Astrocyte (in vitro differentiated cells and primary cell): ENCODE measurements at regions not wholly inside any gene's neighbourhood (a gene's known extent, or its start where the extent isn't known, plus 50 kb on each side); places are given as distances from the start of the nearest gene placed in this dataset.

Experiments used
- DNase-seq: peaks from one replicate; pipeline ENCODE4 v3.0.0-alpha.2; 2010; ENCODE audit warnings: low read depth
- FAIRE-seq: peaks from 2 replicates; lab custom pipeline; 2011; peaks lifted over from hg19 to GRCh38; lab: Jason Lieb, UNC
- H2AFZ ChIP-seq: 2 replicates; pipeline ENCODE4 v1.6.0; 2012; ENCODE audit warnings: low read depth, low read length, inconsistent platforms
- H3K27ac ChIP-seq: 2 replicates; pipeline ENCODE4 v1.5.1; 2011; ENCODE audit warnings: low read depth, low read length, inconsistent platforms
- H3K27me3 ChIP-seq: 2 replicates; pipeline ENCODE4 v1.6.0; 2011; ENCODE audit warnings: low read length, inconsistent platforms; ENCODE audit not compliant: insufficient read depth
- H3K36me3 ChIP-seq: 2 replicates; pipeline ENCODE4 v1.5.1; 2011; ENCODE audit warnings: low read length, inconsistent platforms; ENCODE audit not compliant: insufficient read depth
- H3K4me1 ChIP-seq: 2 replicates; pipeline ENCODE4 v1.5.1; 2011; ENCODE audit warnings: low read length, inconsistent platforms; ENCODE audit not compliant: insufficient read depth
- H3K4me2 ChIP-seq: 2 replicates; pipeline ENCODE4 v1.6.0; 2012; ENCODE audit warnings: low read length, inconsistent platforms
- H3K4me3 ChIP-seq: 2 replicates; pipeline ENCODE4 v1.5.1; 2011; ENCODE audit warnings: low read depth, mild to moderate bottlenecking, low read length, inconsistent platforms; ENCODE audit not compliant: insufficient read depth
- H3K79me2 ChIP-seq: 2 replicates; pipeline ENCODE4 v1.6.0; 2012; ENCODE audit warnings: mild to moderate bottlenecking, low read length, inconsistent platforms; ENCODE audit not compliant: insufficient read depth
- H3K9ac ChIP-seq: 2 replicates; pipeline ENCODE4 v1.6.0; 2012; ENCODE audit warnings: mild to moderate bottlenecking, low read length, inconsistent platforms
- H3K9me3 ChIP-seq: 2 replicates; pipeline ENCODE4 v1.5.1; 2012; ENCODE audit warnings: low read depth, mild to moderate bottlenecking, low read length, inconsistent platforms; ENCODE audit not compliant: insufficient read depth
- H4K20me1 ChIP-seq: 2 replicates; pipeline ENCODE4 v1.6.0; 2012; ENCODE audit warnings: low read length, inconsistent platforms; ENCODE audit not compliant: insufficient read depth
- H3K27ac Mint-ChIP-seq: one replicate; pipeline ENCODE4 v1.8.0; 2021; ENCODE audit warnings: mild to moderate bottlenecking, mixed read lengths; ENCODE audit not compliant: unreplicated experiment
- H3K27me3 Mint-ChIP-seq: one replicate; pipeline ENCODE4 v1.8.0; 2021; ENCODE audit warnings: low read depth, mixed read lengths; ENCODE audit not compliant: unreplicated experiment
- H3K36me3 Mint-ChIP-seq: one replicate; pipeline ENCODE4 v1.8.0; 2021; ENCODE audit warnings: low read depth, mixed read lengths; ENCODE audit not compliant: unreplicated experiment
- H3K4me1 Mint-ChIP-seq: one replicate; pipeline ENCODE4 v1.8.0; 2021; ENCODE audit warnings: low read depth, mixed read lengths; ENCODE audit not compliant: unreplicated experiment
- H3K4me3 Mint-ChIP-seq: one replicate; pipeline ENCODE4 v1.8.0; 2021; ENCODE audit warnings: mild to moderate bottlenecking, moderate library complexity, mixed read lengths; ENCODE audit not compliant: unreplicated experiment
- H3K9me3 Mint-ChIP-seq: one replicate; pipeline ENCODE4 v1.8.0; 2021; ENCODE audit warnings: mild to moderate bottlenecking, mixed read lengths; ENCODE audit not compliant: unreplicated experiment
- EZH2 ChIP-seq: IDR thresholded peaks from 2 replicates; pipeline ENCODE4 v1.6.1; 2012; ENCODE audit warnings: mild to moderate bottlenecking, low read length, inconsistent platforms; ENCODE audit not compliant: insufficient read depth
- TF ChIP-seq, protein P1 (sequence below): IDR thresholded peaks from 2 replicates; pipeline ENCODE4 v1.5.1; 2011; ENCODE audit warnings: low read depth, mild to moderate bottlenecking, inconsistent platforms, low read length, moderate library complexity; ENCODE audit not compliant: insufficient read depth

DNA sequence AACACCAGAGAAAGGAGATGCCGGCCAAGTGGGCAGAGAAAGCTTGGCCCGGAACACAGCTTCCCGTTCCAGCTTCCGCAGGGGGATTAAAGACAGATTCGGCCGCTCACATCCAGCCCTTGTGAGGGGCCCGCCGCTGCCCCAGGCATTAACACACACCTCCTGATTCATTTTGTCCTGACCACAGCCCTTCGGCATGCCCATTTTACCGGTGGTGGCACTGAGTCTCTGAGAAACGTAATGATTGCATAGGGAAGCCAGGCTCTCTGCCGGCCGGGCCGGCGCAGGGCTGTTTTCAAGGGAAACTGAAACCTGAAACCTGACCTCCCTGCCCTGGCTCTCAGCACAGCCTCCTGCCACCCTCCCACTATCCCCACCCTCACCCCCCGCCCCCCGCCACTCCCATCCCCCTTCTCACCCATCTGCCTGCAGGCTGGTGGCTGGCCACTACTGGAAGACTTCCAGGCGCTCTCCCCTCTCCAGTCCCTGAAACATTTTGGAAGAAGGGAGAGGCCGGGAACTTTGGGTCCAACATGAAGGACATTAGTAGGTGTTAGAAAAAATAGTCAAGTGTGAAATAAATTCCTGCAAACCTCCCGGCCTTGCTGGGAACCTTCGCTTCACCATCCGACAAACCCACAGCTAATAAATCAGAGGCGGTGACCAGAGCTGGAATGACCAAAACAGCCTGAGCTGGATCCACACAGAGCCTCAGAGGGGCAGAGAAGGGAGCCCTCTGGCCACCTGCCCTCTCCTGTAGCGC lies 83.5 kb upstream of the CUX1 start:
- DNase-seq (peak; percentile 51), FAIRE-seq (no peak)
- Histone ChIP-seq H3K36me3 (no peaks in the 10 kb centered on the region), H3K27me3 (no peaks in the 10 kb centered on the region), H3K9me3 (peaks cover 2% of the 10 kb centered on the region), H4K20me1 (no peaks in the 10 kb centered on the region), H3K4me1 (no peaks in the 10 kb centered on the region), H3K4me3 (peak overlapping the region; percentile 18), H2AFZ (peak overlapping the region; percentile 81), H3K79me2 (no peaks in the 10 kb centered on the region), H3K27ac (no peak overlapping the region), H3K4me2 (peak overlapping the region; percentile 82), H3K9ac (no peak overlapping the region)
- no peaks in the 10 kb centered on the region for H3K36me3 Mint-ChIP-seq
- H3K9me3 Mint-ChIP-seq: peaks cover 3% of the 10 kb centered on the region
- peaks cover 5% of the 10 kb centered on the region for H3K4me1 Mint-ChIP-seq
- H3K27me3 Mint-ChIP-seq: peaks cover 28% of the 10 kb centered on the region
- peak overlapping the region; percentile 14 for H3K4me3 Mint-ChIP-seq
- TF ChIP-seq, protein P1, sequence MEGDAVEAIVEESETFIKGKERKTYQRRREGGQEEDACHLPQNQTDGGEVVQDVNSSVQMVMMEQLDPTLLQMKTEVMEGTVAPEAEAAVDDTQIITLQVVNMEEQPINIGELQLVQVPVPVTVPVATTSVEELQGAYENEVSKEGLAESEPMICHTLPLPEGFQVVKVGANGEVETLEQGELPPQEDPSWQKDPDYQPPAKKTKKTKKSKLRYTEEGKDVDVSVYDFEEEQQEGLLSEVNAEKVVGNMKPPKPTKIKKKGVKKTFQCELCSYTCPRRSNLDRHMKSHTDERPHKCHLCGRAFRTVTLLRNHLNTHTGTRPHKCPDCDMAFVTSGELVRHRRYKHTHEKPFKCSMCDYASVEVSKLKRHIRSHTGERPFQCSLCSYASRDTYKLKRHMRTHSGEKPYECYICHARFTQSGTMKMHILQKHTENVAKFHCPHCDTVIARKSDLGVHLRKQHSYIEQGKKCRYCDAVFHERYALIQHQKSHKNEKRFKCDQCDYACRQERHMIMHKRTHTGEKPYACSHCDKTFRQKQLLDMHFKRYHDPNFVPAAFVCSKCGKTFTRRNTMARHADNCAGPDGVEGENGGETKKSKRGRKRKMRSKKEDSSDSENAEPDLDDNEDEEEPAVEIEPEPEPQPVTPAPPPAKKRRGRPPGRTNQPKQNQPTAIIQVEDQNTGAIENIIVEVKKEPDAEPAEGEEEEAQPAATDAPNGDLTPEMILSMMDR: no peak
- no peak for TF ChIP-seq EZH2
- H3K27ac Mint-ChIP-seq: no peak overlapping the region

DNA sequence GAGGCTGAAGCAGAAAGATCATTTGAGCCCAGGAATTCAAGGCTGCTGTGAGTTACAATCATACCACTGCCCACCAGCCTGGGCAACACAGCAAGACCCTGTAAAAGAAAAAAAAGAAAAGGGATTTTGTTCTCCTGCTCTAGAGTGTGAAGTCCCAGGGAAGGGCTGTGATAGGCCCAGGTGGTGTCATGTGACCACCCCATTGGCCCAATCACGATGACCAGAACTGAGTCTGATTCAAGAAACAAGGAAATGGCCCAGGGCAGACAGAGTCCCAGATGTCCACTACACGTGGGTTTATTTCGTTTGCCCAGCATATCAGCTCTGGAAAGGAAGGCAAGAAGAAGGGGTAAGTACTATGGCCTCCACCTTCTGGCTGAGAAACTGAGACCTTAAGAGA lies 81.3 kb upstream of the CUX1 start:
- H3K36me3 ChIP-seq: no peaks in the 10 kb centered on the region
- no peak overlapping the region for H2AFZ ChIP-seq
- no peak overlapping the region for H3K27ac ChIP-seq
- TF ChIP-seq EZH2: no peak
- no peaks in the 10 kb centered on the region for H3K27me3 ChIP-seq
- no peak overlapping the region for H3K4me3 Mint-ChIP-seq
- H3K9me3 Mint-ChIP-seq: peaks cover 3% of the 10 kb centered on the region
- peaks cover 2% of the 10 kb centered on the region for H3K9me3 ChIP-seq
- no peak for DNase-seq
- H3K4me1 Mint-ChIP-seq: peaks cover 4% of the 10 kb centered on the region
- H4K20me1 ChIP-seq: no peaks in the 10 kb centered on the region
- H3K27ac Mint-ChIP-seq: no peak overlapping the region
- peaks cover 1% of the 10 kb centered on the region for H3K36me3 Mint-ChIP-seq
- no peak overlapping the region for H3K9ac ChIP-seq
- no peak overlapping the region for H3K4me3 ChIP-seq
- no peak overlapping the region for H3K4me2 ChIP-seq
- H3K79me2 ChIP-seq: no peaks in the 10 kb centered on the region
- H3K4me1 ChIP-seq: no peaks in the 10 kb centered on the region
- H3K27me3 Mint-ChIP-seq: peaks cover 25% of the 10 kb centered on the region
- no peak for FAIRE-seq

DNA sequence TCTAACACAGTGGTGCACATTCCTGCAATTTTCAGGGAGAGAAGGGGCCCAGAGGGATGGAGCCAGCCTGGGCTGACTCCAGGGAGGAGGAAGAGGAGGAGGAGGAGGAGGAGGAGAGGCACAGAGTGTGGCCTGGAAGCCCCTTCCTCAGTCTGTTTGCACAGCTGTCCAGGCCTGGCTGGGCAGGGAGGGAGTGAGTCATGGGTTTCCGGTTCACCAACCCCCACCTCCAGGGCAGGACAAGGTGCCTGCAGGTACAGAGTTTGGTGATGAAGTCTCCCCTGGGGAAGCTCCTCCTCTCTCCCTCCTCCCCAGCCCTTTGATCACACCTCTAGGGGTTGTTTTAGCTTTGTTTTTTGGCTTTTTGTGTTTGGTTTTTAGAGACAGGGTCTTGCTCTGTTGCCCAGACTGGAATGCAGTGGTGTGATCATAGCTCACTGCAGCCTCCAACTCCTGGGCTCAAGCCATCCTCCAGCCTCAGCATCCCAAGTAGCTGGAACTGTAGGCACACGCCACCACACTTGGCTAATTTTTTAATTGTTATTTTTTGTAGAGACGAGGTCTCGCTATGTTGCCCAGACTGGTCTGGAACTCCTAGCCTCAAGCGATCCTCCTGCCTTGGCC lies 77.5 kb upstream of the CUX1 start:
- no peak overlapping the region for H3K4me3 ChIP-seq
- H3K9ac ChIP-seq: no peak overlapping the region
- H3K4me2 ChIP-seq: no peak overlapping the region
- peaks cover 3% of the 10 kb centered on the region for H3K9me3 Mint-ChIP-seq
- no peak overlapping the region for H3K4me3 Mint-ChIP-seq
- H3K27ac Mint-ChIP-seq: no peak overlapping the region
- H3K36me3 Mint-ChIP-seq: peaks cover 1% of the 10 kb centered on the region
- H3K4me1 Mint-ChIP-seq: peaks cover 2% of the 10 kb centered on the region
- H3K79me2 ChIP-seq: no peaks in the 10 kb centered on the region
- no peak overlapping the region for H3K27ac ChIP-seq
- peaks cover 21% of the 10 kb centered on the region for H3K27me3 Mint-ChIP-seq
- no peak overlapping the region for H2AFZ ChIP-seq
- H3K27me3 ChIP-seq: no peaks in the 10 kb centered on the region
- DNase-seq (no peak), FAIRE-seq (no peak)
- TF ChIP-seq EZH2: no peak
- TF ChIP-seq, protein P1: no peak
- H3K4me1 ChIP-seq: peaks cover 5% of the 10 kb centered on the region
- peaks cover 2% of the 10 kb centered on the region for H3K9me3 ChIP-seq
- no peaks in the 10 kb centered on the region for H3K36me3 ChIP-seq
- H4K20me1 ChIP-seq: no peaks in the 10 kb centered on the region
